HCT116 (cell line): ENCODE measurements at regions not wholly inside any gene's neighbourhood (a gene's known extent, or its start where the extent isn't known, plus 50 kb on each side); places are given as distances from the start of the nearest gene placed in this dataset.

Experiments
- CEBPB ChIP-seq: IDR thresholded peaks from 2 replicates; pipeline ENCODE4 v1.6.1; 2012; ENCODE audit warnings: low read depth
- EZH2 ChIP-seq: fragments of 200-600 bp; sonication (generic); IDR thresholded peaks from 2 replicates; pipeline ENCODE4 v1.6.1; 2017; ENCODE audit warnings: antibody characterized with exemption, mixed run types
- EZH2phosphoT487 ChIP-seq: fragments of 200-600 bp; IDR thresholded peaks from 2 replicates; pipeline ENCODE4 v1.6.1; 2018; ENCODE audit warnings: antibody characterized with exemption, borderline replicate concordance
- JUND ChIP-seq: IDR thresholded peaks from 2 replicates; pipeline ENCODE4 v1.6.1; 2012
- MAX ChIP-seq: IDR thresholded peaks from 2 replicates; pipeline ENCODE4 v1.6.1; 2012
- POLR2AphosphoS5 ChIP-seq: IDR thresholded peaks from 2 replicates; pipeline ENCODE4 v1.6.1; 2011; ENCODE audit warnings: mild to moderate bottlenecking, low read depth, low read length, moderate library complexity
- SIN3A ChIP-seq: IDR thresholded peaks from 2 replicates; pipeline ENCODE4 v1.6.1; 2012; ENCODE audit warnings: low read depth
- SRF ChIP-seq: IDR thresholded peaks from 2 replicates; pipeline ENCODE4 v1.6.1; 2012; ENCODE audit warnings: low read depth
- TCF7L2 ChIP-seq: IDR thresholded peaks from 2 replicates; pipeline ENCODE4 v1.7.0; 2011; ENCODE audit warnings: borderline replicate concordance, inconsistent platforms; ENCODE audit not compliant: insufficient read depth, insufficient read length; ENCODE audit errors: extremely low read depth
- YY1 ChIP-seq: IDR thresholded peaks from 2 replicates; pipeline ENCODE4 v1.6.1; 2011; ENCODE audit warnings: low read length, low read depth, moderate library complexity, mild to moderate bottlenecking; ENCODE audit not compliant: insufficient replicate concordance; ENCODE audit errors: extremely low read depth
- ZBTB33 ChIP-seq: IDR thresholded peaks from 2 replicates; pipeline ENCODE4 v1.6.1; 2011; ENCODE audit warnings: mild to moderate bottlenecking, low read length, moderate library complexity; ENCODE audit not compliant: insufficient replicate concordance; ENCODE audit errors: extremely low read depth
- ZNF274 ChIP-seq: fragments of 200-500 bp; sonication (Bioruptor generic); IDR thresholded peaks from 2 replicates; pipeline ENCODE4 v1.6.1; 2014; ENCODE audit warnings: mild to moderate bottlenecking, low read depth, low read length, inconsistent platforms
- TF ChIP-seq, protein P1 (sequence below), 3 experiments: fragments of 200-600 bp in 1 of 3; sonication (generic) in 1 of 3; IDR thresholded peaks in 2 of 3; conservative IDR thresholded peaks in 1 of 3; 2 replicates each; pipeline ENCODE4 v1.5.1; 2012 to 2017; ENCODE audit warnings: low read depth in 2 of 3, low read length in 2 of 3, antibody characterized with exemption in 1 of 3, borderline replicate concordance in 1 of 3, control low read depth in 1 of 3, mild to moderate bottlenecking in 1 of 3, mixed read lengths in 1 of 3, mixed run types in 1 of 3, moderate library complexity in 1 of 3; ENCODE audit not compliant: insufficient read depth in 1 of 3

- TF ChIP-seq JUND (no peak), EZH2 (no peak), MAX (no peak), ZBTB33 (no peak), SIN3A (no peak), EZH2phosphoT487 (no peak), TCF7L2 (no peak), POLR2AphosphoS5 (no peak), YY1 (no peak), CEBPB (no peak), SRF (no peak), ZNF274 (no peak)
- TF ChIP-seq, protein P1, sequence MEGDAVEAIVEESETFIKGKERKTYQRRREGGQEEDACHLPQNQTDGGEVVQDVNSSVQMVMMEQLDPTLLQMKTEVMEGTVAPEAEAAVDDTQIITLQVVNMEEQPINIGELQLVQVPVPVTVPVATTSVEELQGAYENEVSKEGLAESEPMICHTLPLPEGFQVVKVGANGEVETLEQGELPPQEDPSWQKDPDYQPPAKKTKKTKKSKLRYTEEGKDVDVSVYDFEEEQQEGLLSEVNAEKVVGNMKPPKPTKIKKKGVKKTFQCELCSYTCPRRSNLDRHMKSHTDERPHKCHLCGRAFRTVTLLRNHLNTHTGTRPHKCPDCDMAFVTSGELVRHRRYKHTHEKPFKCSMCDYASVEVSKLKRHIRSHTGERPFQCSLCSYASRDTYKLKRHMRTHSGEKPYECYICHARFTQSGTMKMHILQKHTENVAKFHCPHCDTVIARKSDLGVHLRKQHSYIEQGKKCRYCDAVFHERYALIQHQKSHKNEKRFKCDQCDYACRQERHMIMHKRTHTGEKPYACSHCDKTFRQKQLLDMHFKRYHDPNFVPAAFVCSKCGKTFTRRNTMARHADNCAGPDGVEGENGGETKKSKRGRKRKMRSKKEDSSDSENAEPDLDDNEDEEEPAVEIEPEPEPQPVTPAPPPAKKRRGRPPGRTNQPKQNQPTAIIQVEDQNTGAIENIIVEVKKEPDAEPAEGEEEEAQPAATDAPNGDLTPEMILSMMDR (IDR thresholded peaks at IDR 0.05 in 2 of 3, conservative IDR thresholded peaks at IDR 0.05 in 1 of 3; ENCODE audit: borderline replicate concordance in 1 of 3, insufficient read depth in 1 of 3, low read depth in 2 of 3, low read length in 2 of 3): no peak
Observed at GRCh38 chr3:144033240-144033589, 61.6 kb downstream of the DIPK2A start.
